Prostate gland (tissue), 2 donors: ENCODE measurements at regions not wholly inside any gene's neighbourhood (a gene's known extent, or its start where the extent isn't known, plus 50 kb on each side); places are given as distances from the start of the nearest gene placed in this dataset.
"Not testable (repeated sequence)": the region's sequence is repeated elsewhere in the genome, so short reads cannot be mapped to it uniquely, and the experiment has no call there.

ENCODE experiments used
- DNase-seq: peaks from one replicate; pipeline ENCODE4 v3.0.0-alpha.2; 2019; ENCODE audit warnings: low spot score
- H3K27ac ChIP-seq, 2 donors: fragments of 200-600 bp; sonication (generic); 2 replicates each; pipeline ENCODE4 v1.5.1; 2017 to 2019
- H3K27me3 ChIP-seq: fragments of 200-600 bp; sonication (generic); replicated peaks from 2 replicates; pipeline ENCODE4 v1.5.1; 2019; ENCODE audit not compliant: insufficient read depth
- H3K36me3 ChIP-seq, 2 donors: fragments of 200-600 bp; sonication (generic); 1 replicate in 1 of 2; 2 replicates in 1 of 2; pipeline versions ENCODE4 v1.5.1 to v1.8.1; 2017 to 2019
- H3K4me1 ChIP-seq: fragments of 200-600 bp; sonication (generic); replicated peaks from 2 replicates; pipeline ENCODE4 v1.5.1; 2019
- H3K4me3 ChIP-seq, 2 donors: fragments of 200-600 bp; sonication (generic); 2 replicates each; pipeline ENCODE4 v1.5.1; 2017 to 2019
- H3K9me3 ChIP-seq: fragments of 200-600 bp; sonication (generic); 2 replicates; pipeline ENCODE4 v1.5.1; 2017
- POLR2A ChIP-seq: fragments of 450-650 bp; IDR thresholded peaks from one replicate; pipeline ENCODE4 v1.6.1; 2016; ENCODE audit warnings: antibody characterized with exemption, mild to moderate bottlenecking
- POLR2AphosphoS5 ChIP-seq: sonication (generic); formaldehyde crosslinking; IDR thresholded peaks from one replicate; pipeline ENCODE4 v1.6.1; 2017; ENCODE audit warnings: antibody characterized with exemption
- WGBS: methylation state at CpG from one replicate; pipeline ENCODE4 v1.1.5; 2018; 5-methylcytosine and 5-hydroxymethylcytosine counted together
- intact Hi-C: fragments of 100-400 bp; cut with DNase I; formaldehyde crosslinking; loops from one replicate; pipeline ENCODE4 v1.14.2; 2022
- TF ChIP-seq, protein P1 (sequence below), 4 experiments: fragments of 200-600 bp in 2 of 4; fragments of 450-650 bp in 2 of 4; sonication (generic) in 2 of 4; IDR thresholded peaks; 1 replicate in 3 of 4; 2 replicates in 1 of 4; pipeline ENCODE4 v1.5.1; 2016 to 2019; ENCODE audit warnings: antibody characterized with exemption in 4 of 4, mild to moderate bottlenecking in 2 of 4, moderate library complexity in 2 of 4

DNA sequence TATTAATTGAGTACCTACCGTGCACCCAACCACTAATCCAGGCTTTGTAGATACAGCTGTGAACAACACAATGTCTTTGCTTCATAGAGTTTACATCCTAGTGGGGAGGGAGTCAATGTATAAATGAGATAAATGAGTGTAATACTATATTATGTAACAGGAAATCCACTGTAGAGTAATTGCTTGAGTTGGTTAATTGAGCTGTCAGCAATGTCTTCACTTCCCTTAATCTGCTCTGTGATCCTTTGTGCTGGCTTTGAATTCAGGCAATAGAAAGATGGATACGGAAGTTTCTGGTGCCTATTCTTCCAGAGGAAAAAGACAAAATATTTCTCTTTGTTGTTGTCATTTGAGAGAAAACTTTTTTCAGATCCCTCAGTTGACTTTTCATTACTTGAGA is 104.0 kb upstream of the SLC16A7 start:
- WGBS = 86% methylated on average over 2 of the region's 2 CpGs
- no peak for DNase-seq
- no peak for TF ChIP-seq POLR2A
- TF ChIP-seq, protein P1, sequence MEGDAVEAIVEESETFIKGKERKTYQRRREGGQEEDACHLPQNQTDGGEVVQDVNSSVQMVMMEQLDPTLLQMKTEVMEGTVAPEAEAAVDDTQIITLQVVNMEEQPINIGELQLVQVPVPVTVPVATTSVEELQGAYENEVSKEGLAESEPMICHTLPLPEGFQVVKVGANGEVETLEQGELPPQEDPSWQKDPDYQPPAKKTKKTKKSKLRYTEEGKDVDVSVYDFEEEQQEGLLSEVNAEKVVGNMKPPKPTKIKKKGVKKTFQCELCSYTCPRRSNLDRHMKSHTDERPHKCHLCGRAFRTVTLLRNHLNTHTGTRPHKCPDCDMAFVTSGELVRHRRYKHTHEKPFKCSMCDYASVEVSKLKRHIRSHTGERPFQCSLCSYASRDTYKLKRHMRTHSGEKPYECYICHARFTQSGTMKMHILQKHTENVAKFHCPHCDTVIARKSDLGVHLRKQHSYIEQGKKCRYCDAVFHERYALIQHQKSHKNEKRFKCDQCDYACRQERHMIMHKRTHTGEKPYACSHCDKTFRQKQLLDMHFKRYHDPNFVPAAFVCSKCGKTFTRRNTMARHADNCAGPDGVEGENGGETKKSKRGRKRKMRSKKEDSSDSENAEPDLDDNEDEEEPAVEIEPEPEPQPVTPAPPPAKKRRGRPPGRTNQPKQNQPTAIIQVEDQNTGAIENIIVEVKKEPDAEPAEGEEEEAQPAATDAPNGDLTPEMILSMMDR (IDR thresholded peaks at IDR 0.05) = no peak
- no peak for TF ChIP-seq POLR2AphosphoS5
- Histone ChIP-seq H3K4me1 (no peaks in the 10 kb centered on the region), H3K4me3 (no peak overlapping the region), H3K36me3 (no peaks in the 10 kb centered on the region), H3K9me3 (no peaks in the 10 kb centered on the region), H3K27ac (no peak overlapping the region), H3K27me3 (no peaks in the 10 kb centered on the region)
- intact Hi-C loops = no loop called here

DNA sequence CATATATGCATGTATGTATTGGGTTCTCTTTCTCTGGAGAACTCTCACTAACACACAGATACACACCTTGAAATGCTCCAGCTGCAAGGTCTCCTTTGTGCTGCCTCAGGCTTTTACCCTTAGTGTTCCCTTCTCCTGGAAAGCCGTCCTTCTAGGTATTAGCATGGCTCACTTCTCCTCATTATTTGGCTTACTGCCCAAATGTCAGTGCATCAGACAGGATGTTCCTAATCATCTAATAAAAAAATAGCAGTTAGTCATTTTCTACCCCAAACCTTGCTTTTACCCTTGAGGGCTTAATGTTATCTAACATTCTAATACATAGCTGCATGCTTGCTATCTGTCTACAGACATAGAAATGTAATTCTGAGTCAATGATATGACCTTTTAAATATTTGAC is 109.0 kb upstream of the SLC16A7 start:
- no peak overlapping the region for H3K4me3 ChIP-seq
- no peak for DNase-seq
- H3K27ac ChIP-seq = no peak overlapping the region
- H3K27me3 ChIP-seq = no peaks in the 10 kb centered on the region
- no peak for TF ChIP-seq POLR2A
- TF ChIP-seq POLR2AphosphoS5 = no peak
- TF ChIP-seq, protein P1 (IDR thresholded peaks at IDR 0.05) = no peak
- no peaks in the 10 kb centered on the region for H3K4me1 ChIP-seq
- H3K9me3 ChIP-seq = no peaks in the 10 kb centered on the region
- H3K36me3 ChIP-seq = no peaks in the 10 kb centered on the region
- WGBS = 0% methylated on average over 1 of the region's 1 CpG
- intact Hi-C loops = no loop called here

DNA sequence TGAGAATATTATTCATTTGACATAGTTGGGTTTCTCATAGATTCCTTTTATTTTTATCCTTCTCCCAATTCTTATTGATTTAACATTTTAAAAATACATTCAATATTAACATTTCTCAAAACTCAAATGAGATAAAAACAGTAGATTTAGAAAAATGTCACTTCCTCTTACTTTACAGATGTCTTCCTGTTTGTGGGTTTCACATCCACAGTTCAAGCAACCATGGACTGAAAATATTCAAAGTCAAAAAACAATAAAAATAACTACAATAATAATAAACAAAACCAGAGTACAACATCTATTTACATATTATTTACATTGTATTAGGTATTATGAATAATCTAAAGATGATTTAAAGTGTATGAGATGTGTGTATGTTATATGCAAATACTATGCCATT is 111.3 kb upstream of the SLC16A7 start:
- Histone ChIP-seq H3K27me3 (no peaks in the 10 kb centered on the region), H3K36me3 (no peaks in the 10 kb centered on the region), H3K4me1 (no peaks in the 10 kb centered on the region), H3K9me3 (no peaks in the 10 kb centered on the region), H3K27ac (no peak overlapping the region), H3K4me3 (no peak overlapping the region)
- intact Hi-C loops = no loop called here
- DNase-seq = no peak
- TF ChIP-seq POLR2A = no peak
- no peak for TF ChIP-seq POLR2AphosphoS5
- TF ChIP-seq, protein P1 (IDR thresholded peaks at IDR 0.05) = no peak

DNA sequence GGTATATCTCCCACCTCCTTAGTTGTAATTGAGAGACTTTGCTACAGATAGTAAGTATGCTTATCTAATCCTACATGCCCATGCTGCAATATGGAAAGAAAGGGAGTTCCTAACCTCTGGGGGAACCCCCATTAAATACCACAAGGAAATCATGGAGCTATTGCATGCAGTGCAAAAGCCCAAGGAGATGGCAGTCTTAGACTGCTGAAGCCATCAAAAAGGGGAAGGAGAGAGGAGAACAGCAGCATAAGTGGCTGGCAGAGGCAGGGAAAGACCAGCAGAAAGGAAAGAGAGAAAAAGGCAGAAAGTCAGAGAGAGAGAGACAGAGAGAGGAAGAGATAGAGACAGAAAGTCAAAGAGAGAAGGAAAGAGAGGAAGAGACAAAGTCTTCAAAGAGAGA is 121.6 kb upstream of the SLC16A7 start:
- H3K9me3 ChIP-seq, DNase-seq, H3K27ac ChIP-seq, H3K36me3 ChIP-seq, intact Hi-C loops, H3K4me1 ChIP-seq, H3K27me3 ChIP-seq, H3K4me3 ChIP-seq: not testable (repeated sequence)

DNA sequence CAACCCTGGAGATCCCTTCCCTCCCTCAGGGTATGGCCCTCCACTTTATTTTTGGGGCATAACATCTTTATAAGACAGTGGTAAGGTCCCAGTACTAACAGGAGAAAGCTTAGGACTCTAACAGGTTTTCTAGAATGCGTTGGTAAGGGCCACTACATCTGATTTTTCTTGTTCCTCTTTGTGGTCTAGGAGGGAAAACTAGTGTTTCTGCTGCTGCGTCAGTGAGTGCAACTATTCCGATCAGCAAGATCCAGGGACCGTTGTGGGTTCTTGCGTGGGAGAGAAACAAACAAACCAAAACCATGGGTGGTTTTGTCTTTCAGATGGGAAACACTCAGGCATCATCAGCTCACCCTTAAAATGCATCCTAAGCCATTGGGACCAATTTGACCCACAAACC is 123.6 kb upstream of the SLC16A7 start:
- Histone ChIP-seq H3K27me3 (no peaks in the 10 kb centered on the region), H3K27ac (no peak overlapping the region), H3K4me1 (no peaks in the 10 kb centered on the region), H3K4me3 (no peak overlapping the region), H3K9me3 (no peaks in the 10 kb centered on the region), H3K36me3 (no peaks in the 10 kb centered on the region)
- DNase-seq = no peak
- intact Hi-C loops = no loop called here
- 83% methylated on average over 5 of the region's 5 CpGs for WGBS
- TF ChIP-seq, protein P1 (IDR thresholded peaks at IDR 0.05) = no peak
- TF ChIP-seq POLR2A = no peak
- no peak for TF ChIP-seq POLR2AphosphoS5
